HEK293T (cell line): ENCODE measurements at regions not wholly inside any gene's neighbourhood (a gene's known extent, or its start where the extent isn't known, plus 50 kb on each side); places are given as distances from the start of the nearest gene placed in this dataset.

Source experiments
- CTCF ChIA-PET: fragments of 350-600 bp; formaldehyde crosslinking; extraction: SDS; loops from one replicate; lab custom pipeline; 2021; ENCODE audit warnings: antibody characterized with exemption, inconsistent platforms; lab: Yijun Ruan, JAX
- POLR2A ChIA-PET: fragments of 350-600 bp; formaldehyde crosslinking; extraction: SDS; loops from one replicate; lab custom pipeline; 2020; ENCODE audit warnings: antibody characterized with exemption, inconsistent platforms; lab: Yijun Ruan, JAX
- DNase-seq: peaks from one replicate; pipeline ENCODE4 v3.0.0; 2012; ENCODE audit warnings: mixed read lengths; ENCODE audit errors: extremely low spot score
- ARNT ChIP-seq: fragments of 450-650 bp; IDR thresholded peaks from 2 replicates; pipeline ENCODE4 v1.6.1; 2017; ENCODE audit warnings: mild to moderate bottlenecking
- BHLHE40 ChIP-seq: fragments of 450-650 bp; IDR thresholded peaks from 2 replicates; pipeline ENCODE4 v1.6.1; 2016; ENCODE audit warnings: mild to moderate bottlenecking, moderate library complexity, borderline replicate concordance
- CTBP1 ChIP-seq: fragments of 450-650 bp; IDR thresholded peaks from 2 replicates; pipeline ENCODE4 v1.6.1; 2016; ENCODE audit warnings: borderline replicate concordance
- ELF4 ChIP-seq: fragments of 450-650 bp; IDR thresholded peaks from 2 replicates; pipeline ENCODE4 v1.6.1; 2017; ENCODE audit warnings: antibody characterized with exemption
- FOXA1 ChIP-seq: fragments of 450-650 bp; IDR thresholded peaks from 2 replicates; pipeline ENCODE4 v1.6.1; 2016; ENCODE audit warnings: mild to moderate bottlenecking
- FOXK2 ChIP-seq: fragments of 450-650 bp; IDR thresholded peaks from 2 replicates; pipeline ENCODE4 v1.6.1; 2016; ENCODE audit warnings: mild to moderate bottlenecking
- FOXM1 ChIP-seq: fragments of 450-650 bp; IDR thresholded peaks from 2 replicates; pipeline ENCODE4 v1.6.1; 2017; ENCODE audit warnings: mild to moderate bottlenecking, borderline replicate concordance
- HDGF ChIP-seq: fragments of 450-650 bp; IDR thresholded peaks from 2 replicates; pipeline ENCODE4 v1.6.1; 2017; ENCODE audit warnings: antibody characterized with exemption, borderline replicate concordance
- L3MBTL2 ChIP-seq: fragments of 450-650 bp; conservative IDR thresholded peaks from 2 replicates; pipeline ENCODE4 v1.6.1; 2016; ENCODE audit warnings: mild to moderate bottlenecking
- LEF1 ChIP-seq: fragments of 450-650 bp; IDR thresholded peaks from 2 replicates; pipeline ENCODE4 v1.6.1; 2017; ENCODE audit warnings: mild to moderate bottlenecking, borderline replicate concordance
- NFRKB ChIP-seq: fragments of 450-650 bp; IDR thresholded peaks from 2 replicates; pipeline ENCODE4 v1.6.1; 2016; ENCODE audit warnings: mild to moderate bottlenecking, moderate library complexity
- PKNOX1 ChIP-seq: fragments of 450-650 bp; IDR thresholded peaks from 2 replicates; pipeline ENCODE4 v1.6.1; 2016
- SP1 ChIP-seq: fragments of 450-650 bp; IDR thresholded peaks from 2 replicates; pipeline ENCODE4 v1.6.1; 2017
- SUZ12 ChIP-seq: fragments of 450-650 bp; IDR thresholded peaks from 2 replicates; pipeline ENCODE4 v1.6.1; 2016; ENCODE audit warnings: mild to moderate bottlenecking
- TARDBP ChIP-seq: fragments of 450-650 bp; IDR thresholded peaks from 2 replicates; pipeline ENCODE4 v1.6.1; 2016
- ZNF384 ChIP-seq: fragments of 450-650 bp; IDR thresholded peaks from 2 replicates; pipeline ENCODE4 v1.6.1; 2016

GRCh38 chr22:49470741-49471503 is 356.8 kb downstream of the BRD1 start:
- no peak for TF ChIP-seq SUZ12
- TF ChIP-seq FOXK2, result no peak
- TF ChIP-seq NFRKB, result no peak
- TF ChIP-seq FOXM1, result no peak
- TF ChIP-seq ELF4, result no peak
- no peak for TF ChIP-seq SP1
- no peak for TF ChIP-seq HDGF
- DNase-seq, result no peak
- ChIA-PET CTCF (no interaction called here), POLR2A (no interaction called here)

- no peak for TF ChIP-seq ARNT
- TF ChIP-seq CTBP1, result no peak
- no peak for TF ChIP-seq FOXK2
- no peak for TF ChIP-seq LEF1
- no peak for TF ChIP-seq L3MBTL2
- no peak for TF ChIP-seq FOXA1
- no peak for TF ChIP-seq SUZ12
- TF ChIP-seq FOXM1, result no peak
- POLR2A ChIA-PET, result no interaction called here
- DNase-seq, result no peak
These were observed 357.6 kb downstream of the BRD1 start for GRCh38 chr22:49469896-49470740.

GRCh38 chr22:49468487-49469198 is 359.0 kb downstream of the BRD1 start:
- ChIA-PET POLR2A (no interaction called here), CTCF (no interaction called here)
- no peak for DNase-seq
- TF ChIP-seq LEF1, result no peak
- no peak for TF ChIP-seq ARNT
- no peak for TF ChIP-seq PKNOX1
- TF ChIP-seq CTBP1, result no peak
- no peak for TF ChIP-seq FOXK2

More at GRCh38 chr22:49469896-49470740, 357.6 kb downstream of the BRD1 start:
- CTCF ChIA-PET, result no interaction called here

- CTCF ChIA-PET, result no interaction called here
- TF ChIP-seq HDGF, result no peak
- TF ChIP-seq L3MBTL2, result no peak
- no peak for TF ChIP-seq NFRKB
- TF ChIP-seq FOXA1, result no peak
- TF ChIP-seq BHLHE40, result no peak
- TF ChIP-seq TARDBP, result no peak
- TF ChIP-seq CTBP1, result no peak
- TF ChIP-seq LEF1, result no peak
- POLR2A ChIA-PET, result no interaction called here
- no peak for DNase-seq
These were observed 360.6 kb downstream of the BRD1 start for GRCh38 chr22:49466878-49467595.

GRCh38 chr22:49464037-49464436 is 363.6 kb downstream of the BRD1 start:
- CTCF ChIA-PET, result no interaction called here
- DNase-seq, result no peak
- TF ChIP-seq ELF4, result no peak
- no peak for TF ChIP-seq SUZ12
- TF ChIP-seq HDGF, result no peak
- no peak for TF ChIP-seq NFRKB
- TF ChIP-seq FOXM1, result no peak
- no peak for TF ChIP-seq FOXA1
- no peak for TF ChIP-seq LEF1
- POLR2A ChIA-PET, result no interaction called here

- no peak for DNase-seq
- ChIA-PET CTCF (no interaction called here), POLR2A (no interaction called here)
- TF ChIP-seq LEF1, result no peak
- TF ChIP-seq FOXK2, result no peak
- TF ChIP-seq NFRKB, result no peak
- TF ChIP-seq L3MBTL2, result no peak
- no peak for TF ChIP-seq ZNF384
These were observed 364.9 kb downstream of the BRD1 start for GRCh38 chr22:49462795-49463194.

- TF ChIP-seq ELF4 (no peak), LEF1 (no peak), L3MBTL2 (no peak)
- POLR2A ChIA-PET, result no interaction called here
- no peak for DNase-seq
- CTCF ChIA-PET, result interaction anchor here (0.7 kb wide), 1 partner anchor 16 kb away, joined by 3 read pairs; no protein-coding TSS in a partner anchor
These were observed 365.4 kb downstream of the BRD1 start for GRCh38 chr22:49462291-49462690.
